Stimulated activated CD8-positive, alpha-beta memory T cell treated with anti-CD3 and anti-CD28 coated beads, Interleukin-7, amount 100 ng/mL, for 1 hour (primary cell): ENCODE measurements at regions not wholly inside any gene's neighbourhood (a gene's known extent, or its start where the extent isn't known, plus 50 kb on each side); places are given as distances from the start of the nearest gene placed in this dataset.
"Not testable (repeated sequence)": the region's sequence is repeated elsewhere in the genome, so short reads cannot be mapped to it uniquely, and the experiment has no call there.

Experiments
- DNase-seq, 2 donors: peaks; one replicate each; pipeline ENCODE4 v3.0.0-alpha.2; 2020; ENCODE audit warnings: low read depth in 2 of 2

GRCh38 chr11:134846328-134847082, 434.5 kb upstream of the B3GAT1 start:
- DNase-seq, result no peak

GRCh38 chr11:134845474-134846327, 433.7 kb upstream of the B3GAT1 start:
- no peak for DNase-seq

DNA sequence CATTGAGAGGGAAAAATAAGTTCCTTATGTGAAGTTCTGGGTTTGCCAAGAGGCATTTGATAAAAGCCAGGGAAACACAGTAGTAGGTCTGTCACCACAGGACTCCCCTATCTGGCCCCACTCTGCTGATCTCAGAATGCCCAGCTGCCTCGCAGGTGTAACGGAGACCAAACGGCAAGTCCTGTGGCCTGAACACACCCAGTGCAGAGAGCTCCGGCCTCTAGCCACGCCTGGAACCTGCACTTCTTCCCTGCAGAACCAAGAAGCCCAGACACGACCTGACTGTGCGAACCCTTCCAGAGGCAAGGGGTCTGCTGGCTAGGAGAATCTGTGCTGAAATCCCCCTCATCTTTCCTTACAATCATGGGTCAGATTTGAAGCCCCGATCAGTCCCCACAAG, 432.8 kb upstream of the B3GAT1 start:
- DNase-seq, result no peak

DNA sequence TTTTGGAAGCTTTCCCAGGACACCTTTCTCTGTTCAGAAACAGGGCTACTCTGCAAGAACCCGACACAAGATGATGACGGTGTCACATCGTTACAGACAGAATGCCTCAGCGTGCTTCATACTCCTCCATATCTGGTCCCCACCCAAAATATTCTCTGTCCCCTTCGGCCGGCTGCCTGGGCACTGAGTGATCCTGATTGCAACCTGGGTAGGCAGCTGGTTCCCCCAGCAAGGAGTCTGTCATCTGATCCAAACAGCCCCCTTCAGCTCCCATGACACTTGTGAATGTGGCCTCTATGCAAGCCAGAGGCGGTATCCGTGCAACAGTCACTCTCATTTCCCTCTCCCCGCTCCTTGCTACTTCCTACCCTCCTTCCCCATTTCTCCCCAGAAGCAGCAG, 431.7 kb upstream of the B3GAT1 start:
- DNase-seq, result no peak

DNA sequence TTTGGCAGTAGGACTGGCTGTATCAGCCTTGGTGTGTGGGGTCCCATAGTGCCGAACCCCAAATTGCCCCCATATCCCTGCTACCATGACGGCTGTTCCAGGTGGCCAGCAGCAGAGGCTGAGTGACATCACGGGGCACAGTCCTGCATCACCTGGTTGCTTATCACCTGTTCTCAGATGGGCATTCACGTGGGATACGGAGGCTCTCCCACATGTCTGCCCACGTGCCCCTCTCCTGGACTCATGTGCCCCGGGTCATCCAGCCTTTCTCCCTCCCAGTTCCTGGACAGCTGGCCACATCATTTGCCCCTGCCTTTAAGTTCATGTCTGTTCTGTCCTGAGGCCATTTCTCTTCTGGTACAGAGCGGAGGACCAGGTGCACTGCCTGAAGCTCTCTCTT, 431.0 kb upstream of the B3GAT1 start:
- no peak for DNase-seq

DNA sequence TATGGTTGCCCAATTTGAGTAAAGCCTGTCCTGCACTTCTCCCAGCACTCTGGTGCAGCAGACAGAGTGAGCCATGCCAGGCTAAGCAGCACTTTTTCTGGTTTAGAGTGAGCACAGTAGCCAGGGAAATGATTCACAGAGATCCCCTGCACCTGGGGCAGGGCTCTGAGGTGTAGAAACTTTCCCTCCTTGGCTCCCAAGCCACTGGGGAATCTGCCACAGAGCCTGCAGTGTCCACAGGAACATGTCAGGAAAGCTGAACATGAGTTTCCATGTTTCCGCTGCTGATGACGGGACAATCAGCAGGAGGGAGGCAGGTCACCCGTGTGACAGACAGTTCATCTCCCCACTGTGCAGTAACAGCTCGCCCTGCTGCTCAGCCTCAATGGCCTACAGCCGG, 429.9 kb upstream of the B3GAT1 start:
- DNase-seq, result no peak

DNA sequence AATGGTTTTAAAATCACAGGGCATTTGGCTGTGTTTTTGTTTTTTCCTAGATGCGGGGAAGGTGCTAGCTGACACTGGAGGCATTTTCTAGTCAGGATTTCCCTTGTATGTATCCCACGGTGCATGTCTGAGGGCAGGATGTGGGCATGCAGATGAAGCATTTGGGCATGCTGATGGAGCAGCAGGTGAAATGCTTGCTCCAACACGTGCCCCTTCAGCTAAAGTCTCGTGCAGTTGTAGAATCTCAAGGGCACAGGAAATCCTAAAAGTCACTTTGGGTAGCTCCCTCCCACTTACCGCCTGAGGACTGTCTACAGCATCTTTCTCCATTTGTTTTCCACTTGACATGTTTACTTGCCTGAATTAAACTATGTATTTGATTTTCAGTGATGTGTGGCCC, 429.4 kb upstream of the B3GAT1 start:
- no peak for DNase-seq

- DNase-seq, result no peak
Measured at GRCh38 chr11:134840945-134841344, 428.9 kb upstream of the B3GAT1 start.

DNA sequence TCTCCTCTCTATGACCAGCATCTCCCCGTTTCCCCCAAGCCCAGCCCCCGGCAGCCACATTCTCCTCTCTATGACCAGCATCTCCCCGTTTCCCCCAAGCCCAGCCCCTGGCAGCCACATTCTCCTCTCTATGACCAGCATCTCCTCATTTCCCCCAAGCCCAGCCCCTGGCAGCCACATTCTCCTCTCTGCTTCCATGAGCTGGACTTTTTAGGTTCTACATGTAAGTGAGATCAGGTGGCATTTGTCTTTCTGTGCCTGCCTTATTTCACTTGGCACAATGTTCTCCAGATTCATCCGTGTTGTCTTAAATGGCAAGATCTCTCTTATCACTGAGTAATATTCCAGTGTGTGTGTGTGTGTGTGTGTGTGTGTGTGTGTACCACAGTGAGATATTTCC, 428.1 kb upstream of the B3GAT1 start:
- not testable (repeated sequence) for DNase-seq

DNA sequence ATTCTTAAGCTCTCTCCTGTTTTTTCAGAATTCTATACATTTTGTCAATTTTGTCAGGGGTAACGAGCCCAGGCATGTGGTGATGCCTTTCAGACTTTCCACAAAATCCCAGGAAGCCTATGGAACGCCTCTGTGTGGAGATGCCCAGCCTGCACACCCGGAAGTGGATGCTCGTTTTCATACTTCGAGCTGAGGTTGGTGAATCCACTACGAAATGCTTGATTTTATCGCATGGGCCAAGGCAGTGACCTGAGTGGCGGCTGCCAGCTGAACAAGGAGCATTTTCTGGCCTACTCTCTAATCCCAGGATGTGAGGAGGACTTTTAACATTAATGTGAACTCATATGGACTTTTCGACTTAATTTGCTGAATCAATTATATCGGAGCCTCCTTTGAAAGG, 426.7 kb upstream of the B3GAT1 start:
- DNase-seq, result no peak

DNA sequence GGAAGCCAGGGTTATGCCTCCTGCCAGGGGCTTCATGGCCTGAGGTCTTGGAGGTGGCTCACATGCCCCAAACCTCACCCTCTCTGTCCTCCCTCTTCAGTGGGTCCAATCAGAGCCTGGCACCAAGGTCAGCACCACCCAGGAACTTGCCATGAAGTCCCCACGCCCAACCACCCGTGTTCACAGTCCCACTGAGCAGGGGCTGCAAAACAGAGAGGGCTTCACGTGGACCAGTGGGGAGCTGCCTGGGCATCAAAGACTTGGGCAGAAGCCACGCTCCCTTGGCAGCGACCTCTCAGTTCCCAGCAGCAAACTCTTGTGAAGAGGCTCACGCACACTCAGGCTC, 425.8 kb upstream of the B3GAT1 start:
- DNase-seq, result no peak

DNA sequence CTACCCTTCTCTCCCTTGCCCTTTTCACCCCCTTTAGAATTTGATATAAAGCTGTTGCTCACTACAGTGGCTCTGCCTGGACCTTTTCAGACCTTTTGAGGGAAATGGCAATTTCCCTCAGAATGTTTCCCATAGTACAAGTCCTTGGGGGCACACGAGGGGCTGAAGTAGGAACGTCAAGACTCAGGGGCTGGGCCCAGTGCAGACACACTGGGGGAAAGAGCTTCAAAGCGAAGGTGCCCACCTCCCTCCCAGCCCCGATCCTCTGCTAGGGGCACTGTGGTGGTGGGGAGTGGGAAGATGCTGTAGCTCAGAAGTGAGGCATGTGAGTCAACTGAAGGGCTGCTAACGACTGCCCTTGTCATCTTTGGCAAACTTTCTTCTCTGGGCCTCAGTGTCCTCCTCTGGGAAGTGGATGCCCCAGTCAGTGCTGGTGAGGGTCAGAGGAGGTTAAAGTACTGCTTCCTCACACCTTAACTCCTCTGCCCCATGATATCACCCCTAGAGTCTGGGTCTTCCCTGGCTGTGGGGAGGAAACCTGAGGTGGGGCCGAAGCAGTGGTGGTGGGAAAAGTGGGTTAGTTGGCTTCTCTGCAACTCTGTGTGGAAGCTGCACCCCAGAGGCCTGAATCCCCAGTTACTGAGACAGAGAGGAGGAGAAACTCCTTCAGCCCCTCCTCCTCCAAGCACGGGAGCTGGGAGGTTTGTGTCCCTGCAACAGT, 425.3 kb upstream of the B3GAT1 start:
- no peak for DNase-seq

DNA sequence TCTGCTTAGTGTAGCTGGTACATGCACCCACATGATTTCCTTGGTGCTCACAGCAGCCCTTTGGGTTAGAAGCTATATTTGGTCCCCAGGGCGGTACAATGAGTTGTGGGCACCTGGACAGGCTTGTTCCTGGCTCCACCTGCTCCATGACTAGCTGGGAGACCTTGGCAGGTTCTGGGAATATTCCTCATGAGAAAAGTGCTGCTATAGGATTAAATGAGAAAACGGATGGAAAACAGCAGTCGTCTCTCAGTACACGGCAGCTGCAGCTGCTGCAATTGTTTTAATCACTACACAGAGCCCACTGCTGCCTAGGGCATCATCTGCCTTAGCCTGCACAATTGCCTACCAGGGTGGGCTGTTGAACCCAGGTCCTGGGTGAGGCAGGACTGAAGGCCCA, 424.5 kb upstream of the B3GAT1 start:
- DNase-seq, result no peak

- no peak for DNase-seq
Measured at GRCh38 chr11:134835561-134835960, 423.5 kb upstream of the B3GAT1 start.

- no peak for DNase-seq
Measured at GRCh38 chr11:134830312-134830711, 418.3 kb upstream of the B3GAT1 start.

DNA sequence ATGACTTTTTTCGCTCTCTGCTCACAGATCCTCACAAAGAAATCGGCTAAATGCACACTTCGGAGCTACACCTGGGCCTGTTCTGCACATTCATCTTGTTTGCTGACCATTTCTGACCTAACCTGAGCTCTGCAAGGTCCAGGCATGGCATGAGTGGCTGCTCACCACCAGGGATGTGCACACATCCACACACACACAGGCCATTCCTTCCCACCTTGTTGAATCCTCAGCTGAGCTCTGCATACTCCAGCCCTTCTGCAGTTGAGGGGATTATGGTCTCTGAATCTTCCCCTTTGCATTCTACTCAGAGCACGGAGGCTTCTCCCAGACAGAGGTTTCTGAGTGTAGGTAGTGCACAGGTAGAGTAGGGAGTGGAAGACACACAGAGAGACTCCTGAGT, 411.9 kb upstream of the B3GAT1 start:
- DNase-seq, result no peak

- no peak for DNase-seq
Measured at GRCh38 chr11:134822897-134823296, 410.9 kb upstream of the B3GAT1 start.

GRCh38 chr11:134821422-134821821, 409.4 kb upstream of the B3GAT1 start:
- DNase-seq, result no peak

GRCh38 chr11:134819041-134819440, 407.0 kb upstream of the B3GAT1 start:
- DNase-seq, result no peak

- no peak for DNase-seq
Measured at GRCh38 chr11:134818516-134818915, 406.5 kb upstream of the B3GAT1 start.

GRCh38 chr11:134815404-134815803, 403.4 kb upstream of the B3GAT1 start:
- no peak for DNase-seq

- DNase-seq, result no peak
Measured at GRCh38 chr11:134807997-134808396, 396.0 kb upstream of the B3GAT1 start.

- no peak for DNase-seq
Measured at GRCh38 chr11:134802598-134802997, 390.6 kb upstream of the B3GAT1 start.
